Neural cell (in vitro differentiated cells): ENCODE measurements at regions not wholly inside any gene's neighbourhood (a gene's known extent, or its start where the extent isn't known, plus 50 kb on each side); places are given as distances from the start of the nearest gene placed in this dataset.
"Not testable (repeated sequence)": the region's sequence is repeated elsewhere in the genome, so short reads cannot be mapped to it uniquely, and the experiment has no call there.

Experiments
- H2AFZ ChIP-seq: fragments of 200-600, 300-800 bp; sonication (generic), shearing (Covaris generic); 2 replicates; pipeline ENCODE4 v1.6.0; 2014; ENCODE audit warnings: low read depth, mild to moderate bottlenecking, antibody characterized with exemption, low read length, moderate library complexity
- H3F3A ChIP-seq: fragments of 200-600 bp; shearing (Covaris generic); 2 replicates; pipeline ENCODE4 v1.6.1; 2016; ENCODE audit warnings: mild to moderate bottlenecking, moderate library complexity, mixed read lengths, antibody characterized with exemption, low read length; ENCODE audit not compliant: insufficient read depth, poor library complexity, severe bottlenecking
- H3K27ac ChIP-seq: fragments of 200-600, 300-800 bp; sonication (generic), shearing (Covaris generic); 2 replicates; pipeline ENCODE4 v1.5.1; 2014; ENCODE audit warnings: mild to moderate bottlenecking, low read length, moderate library complexity
- H3K27me3 ChIP-seq: fragments of 300-800, 200-600 bp; sonication (generic), shearing (Covaris generic); 2 replicates; pipeline ENCODE4 v1.6.0; 2014; ENCODE audit warnings: mild to moderate bottlenecking, low read depth, low read length, moderate library complexity; ENCODE audit not compliant: insufficient read depth
- H3K36me3 ChIP-seq: fragments of 300-800, 200-600 bp; sonication (generic), shearing (Covaris generic); 2 replicates; pipeline ENCODE4 v1.5.1; 2014; ENCODE audit warnings: mild to moderate bottlenecking, antibody characterized with exemption, low read length, moderate library complexity; ENCODE audit not compliant: insufficient read depth
- H3K4me2 ChIP-seq: fragments of 300-800, 200-600 bp; sonication (generic), shearing (Covaris generic); 2 replicates; pipeline ENCODE4 v1.6.0; 2014; ENCODE audit warnings: mild to moderate bottlenecking, low read length
- H3K4me3 ChIP-seq: fragments of 300-800, 200-600 bp; sonication (generic), shearing (Covaris generic); 2 replicates; pipeline ENCODE4 v1.5.1; 2014; ENCODE audit warnings: mild to moderate bottlenecking, low read length, moderate library complexity
- H3K79me2 ChIP-seq: fragments of 200-600 bp; shearing (Covaris generic); replicated peaks from 2 replicates; pipeline ENCODE4 v1.6.0; 2014; ENCODE audit warnings: mild to moderate bottlenecking, low read length, moderate library complexity; ENCODE audit not compliant: insufficient read depth
- H3K9ac ChIP-seq: fragments of 300-800, 200-600 bp; sonication (generic), shearing (Covaris generic); 2 replicates; pipeline ENCODE4 v1.6.1; 2016; ENCODE audit warnings: mild to moderate bottlenecking, low read length, mixed read lengths
- H3K9me2 ChIP-seq: fragments of 200-600 bp; shearing (Covaris generic); 2 replicates; pipeline ENCODE4 v1.6.1; 2016; ENCODE audit warnings: mild to moderate bottlenecking, low read length, mixed read lengths; ENCODE audit not compliant: insufficient read depth
- H3K9me3 ChIP-seq: fragments of 200-600, 300-800 bp; sonication (generic), shearing (Covaris generic); 2 replicates; pipeline ENCODE4 v1.6.1; 2016; ENCODE audit warnings: mild to moderate bottlenecking, mixed run types, low read length, moderate library complexity, mixed read lengths
- H4K20me1 ChIP-seq: fragments of 200-600 bp; shearing (Covaris generic); 2 replicates; pipeline ENCODE4 v1.6.1; 2016; ENCODE audit warnings: mild to moderate bottlenecking, mixed run types; ENCODE audit not compliant: insufficient read depth
- CTCF ChIP-seq: fragments of 450-650 bp; IDR thresholded peaks from 2 replicates; pipeline ENCODE4 v1.5.1; 2014; ENCODE audit warnings: antibody characterized with exemption, mild to moderate bottlenecking, moderate library complexity; ENCODE audit not compliant: poor library complexity, severe bottlenecking
- MXI1 ChIP-seq: fragments of 450-650 bp; conservative IDR thresholded peaks from 2 replicates; pipeline ENCODE4 v1.6.1; 2014; ENCODE audit warnings: antibody characterized with exemption, mild to moderate bottlenecking; ENCODE audit not compliant: poor library complexity, severe bottlenecking
- POLR2AphosphoS5 ChIP-seq: IDR thresholded peaks from 2 replicates; pipeline ENCODE4 v1.6.1; 2012

- no peaks in the 10 kb centered on the region for H3K27me3 ChIP-seq
- H3K9ac ChIP-seq: no peak overlapping the region
- no peaks in the 10 kb centered on the region for H4K20me1 ChIP-seq
- H3K9me2 ChIP-seq: no peaks in the 10 kb centered on the region
- no peak overlapping the region for H2AFZ ChIP-seq
- no peaks in the 10 kb centered on the region for H3K79me2 ChIP-seq
- H3F3A ChIP-seq: no peaks in the 10 kb centered on the region
- H3K4me3 ChIP-seq: no peak overlapping the region
- H3K9me3 ChIP-seq: no peaks in the 10 kb centered on the region
- no peak overlapping the region for H3K27ac ChIP-seq
- TF ChIP-seq POLR2AphosphoS5: no peak
- H3K4me2 ChIP-seq: no peak overlapping the region
- H3K36me3 ChIP-seq: no peaks in the 10 kb centered on the region
Measured at GRCh38 chr1:90295534-90295933, 300.6 kb downstream of the ZNF326 start.

GRCh38 chr1:90291431-90292216, 296.7 kb downstream of the ZNF326 start:
- Histone ChIP-seq H3F3A (no peaks in the 10 kb centered on the region), H3K4me2 (no peak overlapping the region), H4K20me1 (no peaks in the 10 kb centered on the region), H3K27me3 (no peaks in the 10 kb centered on the region), H3K4me3 (no peak overlapping the region), H3K36me3 (no peaks in the 10 kb centered on the region), H3K79me2 (no peaks in the 10 kb centered on the region), H2AFZ (no peak overlapping the region), H3K9me2 (no peaks in the 10 kb centered on the region), H3K9me3 (no peaks in the 10 kb centered on the region), H3K9ac (no peak overlapping the region), H3K27ac (no peak overlapping the region)
- no peak for TF ChIP-seq MXI1

GRCh38 chr1:90282811-90283210, 287.9 kb downstream of the ZNF326 start:
- no peaks in the 10 kb centered on the region for H3K9me3 ChIP-seq
- no peak overlapping the region for H3K4me2 ChIP-seq
- no peaks in the 10 kb centered on the region for H3K9me2 ChIP-seq

GRCh38 chr1:90281886-90282285, 287.0 kb downstream of the ZNF326 start:
- H3F3A ChIP-seq, H3K36me3 ChIP-seq, H4K20me1 ChIP-seq, H3K79me2 ChIP-seq, H3K9me3 ChIP-seq, H3K9me2 ChIP-seq, H3K4me2 ChIP-seq, H2AFZ ChIP-seq, H3K27ac ChIP-seq, H3K4me3 ChIP-seq, H3K27me3 ChIP-seq, H3K9ac ChIP-seq: not testable (repeated sequence)

More at GRCh38 chr1:90282811-90283210, 287.9 kb downstream of the ZNF326 start:
- Histone ChIP-seq H3K27me3 (no peaks in the 10 kb centered on the region), H4K20me1 (no peaks in the 10 kb centered on the region), H2AFZ (no peak overlapping the region), H3K9ac (no peak overlapping the region), H3K36me3 (no peaks in the 10 kb centered on the region), H3K4me3 (no peak overlapping the region), H3F3A (no peaks in the 10 kb centered on the region), H3K79me2 (no peaks in the 10 kb centered on the region), H3K27ac (no peak overlapping the region)
- TF ChIP-seq MXI1 (no peak), CTCF (no peak), POLR2AphosphoS5 (no peak)
